ENCODE measurements at regions not wholly inside any gene's neighbourhood (a gene's known extent, or its start where the extent isn't known, plus 50 kb on each side); places are given as distances from the start of the nearest gene placed in this dataset.
A peak's percentile ranks its signal among the peaks of the same experiment; 100 is the strongest.
"Not testable (repeated sequence)": the region's sequence is repeated elsewhere in the genome, so short reads cannot be mapped to it uniquely, and the experiment has no call there.

GRCh38 chr9:134547161-134548100 is 94.2 kb upstream of the COL5A1 start:
- Mint-ChIP-seq H3K4me1 (peaks cover 72% of the 10 kb centered on the region), H3K27ac (peak overlapping the region; percentile 24), H3K36me3 (no peaks in the 10 kb centered on the region), H3K4me3 (no peak overlapping the region), H3K9me3 (peaks cover under 1% of the 10 kb centered on the region), H3K27me3 (ENCODE audit: low read depth) (no peaks in the 10 kb centered on the region)
- TF ChIP-seq, protein P1, sequence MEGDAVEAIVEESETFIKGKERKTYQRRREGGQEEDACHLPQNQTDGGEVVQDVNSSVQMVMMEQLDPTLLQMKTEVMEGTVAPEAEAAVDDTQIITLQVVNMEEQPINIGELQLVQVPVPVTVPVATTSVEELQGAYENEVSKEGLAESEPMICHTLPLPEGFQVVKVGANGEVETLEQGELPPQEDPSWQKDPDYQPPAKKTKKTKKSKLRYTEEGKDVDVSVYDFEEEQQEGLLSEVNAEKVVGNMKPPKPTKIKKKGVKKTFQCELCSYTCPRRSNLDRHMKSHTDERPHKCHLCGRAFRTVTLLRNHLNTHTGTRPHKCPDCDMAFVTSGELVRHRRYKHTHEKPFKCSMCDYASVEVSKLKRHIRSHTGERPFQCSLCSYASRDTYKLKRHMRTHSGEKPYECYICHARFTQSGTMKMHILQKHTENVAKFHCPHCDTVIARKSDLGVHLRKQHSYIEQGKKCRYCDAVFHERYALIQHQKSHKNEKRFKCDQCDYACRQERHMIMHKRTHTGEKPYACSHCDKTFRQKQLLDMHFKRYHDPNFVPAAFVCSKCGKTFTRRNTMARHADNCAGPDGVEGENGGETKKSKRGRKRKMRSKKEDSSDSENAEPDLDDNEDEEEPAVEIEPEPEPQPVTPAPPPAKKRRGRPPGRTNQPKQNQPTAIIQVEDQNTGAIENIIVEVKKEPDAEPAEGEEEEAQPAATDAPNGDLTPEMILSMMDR (IDR thresholded peaks at IDR 0.05; ENCODE audit: unreplicated experiment), result no peak
- DNase-seq (ENCODE audit: low spot score in 2 of 2, unreplicated experiment in 2 of 2), result no peak

GRCh38 chr9:134548185-134548584 is 93.4 kb upstream of the COL5A1 start:
- H3K4me1 Mint-ChIP-seq, result peaks cover 75% of the 10 kb centered on the region
- H3K27me3 Mint-ChIP-seq (ENCODE audit: low read depth), result no peaks in the 10 kb centered on the region
- H3K4me3 Mint-ChIP-seq, result no peak overlapping the region
- no peak for DNase-seq (ENCODE audit: low spot score in 2 of 2, unreplicated experiment in 2 of 2)
- H3K27ac Mint-ChIP-seq, result peak overlapping the region; percentile 67
- TF ChIP-seq, protein P1 (IDR thresholded peaks at IDR 0.05; ENCODE audit: unreplicated experiment), result no peak
- H3K9me3 Mint-ChIP-seq, result no peaks in the 10 kb centered on the region
- no peaks in the 10 kb centered on the region for H3K36me3 Mint-ChIP-seq

DNA sequence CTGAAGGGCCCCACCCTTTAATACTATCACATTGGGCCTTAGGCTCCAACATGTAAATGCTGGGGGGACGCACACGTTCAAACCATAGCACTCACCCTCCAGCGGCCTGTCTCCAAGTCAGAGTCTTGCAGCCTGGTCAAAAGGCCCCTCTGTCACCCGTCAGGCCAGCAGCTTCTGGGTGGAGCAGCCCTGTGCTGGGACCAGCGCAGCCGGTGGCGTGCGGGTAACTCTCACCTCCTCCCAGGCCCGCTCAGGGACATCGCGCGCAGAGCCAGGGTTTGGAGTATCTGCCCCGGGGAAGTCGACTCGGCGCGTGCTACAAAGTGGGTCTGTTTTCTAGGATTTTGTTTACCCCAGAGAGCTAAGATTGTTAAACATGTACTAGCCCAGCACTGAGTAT is 93.0 kb upstream of the COL5A1 start:
- TF ChIP-seq, protein P1 (IDR thresholded peaks at IDR 0.05; ENCODE audit: unreplicated experiment), result no peak
- no peak overlapping the region for H3K27ac Mint-ChIP-seq
- DNase-seq (ENCODE audit: low spot score in 2 of 2, unreplicated experiment in 2 of 2), result no peak
- no peaks in the 10 kb centered on the region for H3K36me3 Mint-ChIP-seq
- no peaks in the 10 kb centered on the region for H3K27me3 Mint-ChIP-seq (ENCODE audit: low read depth)
- no peaks in the 10 kb centered on the region for H3K9me3 Mint-ChIP-seq
- H3K4me1 Mint-ChIP-seq, result peaks cover 74% of the 10 kb centered on the region
- no peak overlapping the region for H3K4me3 Mint-ChIP-seq

DNA sequence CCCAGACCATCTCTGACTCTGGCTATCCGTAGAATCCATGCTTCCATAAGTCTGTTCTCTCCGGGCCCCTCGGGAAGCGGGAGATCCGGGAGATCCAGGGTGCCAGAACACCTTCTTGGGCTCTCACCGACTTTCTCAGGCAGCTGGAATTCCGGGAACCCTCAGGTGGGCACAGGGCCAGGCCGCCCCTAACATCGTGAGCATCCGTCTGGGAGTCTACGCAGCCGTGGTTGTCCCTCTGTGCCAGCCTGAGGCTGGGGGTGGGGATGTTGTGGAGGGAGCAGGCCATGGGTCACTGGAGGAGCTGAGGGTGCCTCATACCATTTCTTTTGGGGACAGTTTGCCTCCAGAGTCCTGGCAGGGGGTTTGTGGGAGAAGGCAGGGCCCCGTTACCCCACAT is 92.3 kb upstream of the COL5A1 start:
- no peaks in the 10 kb centered on the region for H3K36me3 Mint-ChIP-seq
- no peaks in the 10 kb centered on the region for H3K27me3 Mint-ChIP-seq (ENCODE audit: low read depth)
- DNase-seq (ENCODE audit: low spot score in 2 of 2, unreplicated experiment in 2 of 2), result no peak
- H3K4me1 Mint-ChIP-seq, result peaks cover 69% of the 10 kb centered on the region
- TF ChIP-seq, protein P1 (IDR thresholded peaks at IDR 0.05; ENCODE audit: unreplicated experiment), result no peak
- H3K27ac Mint-ChIP-seq, result peak overlapping the region; percentile 30
- no peaks in the 10 kb centered on the region for H3K9me3 Mint-ChIP-seq
- H3K4me3 Mint-ChIP-seq, result no peak overlapping the region

GRCh38 chr9:134550081-134550480 is 91.5 kb upstream of the COL5A1 start:
- H3K4me3 Mint-ChIP-seq; H3K9me3 Mint-ChIP-seq; DNase-seq (ENCODE audit: low spot score in 2 of 2, unreplicated experiment in 2 of 2); H3K27ac Mint-ChIP-seq; H3K36me3 Mint-ChIP-seq; H3K27me3 Mint-ChIP-seq (ENCODE audit: low read depth): not testable (repeated sequence)
- peaks cover 66% of the 10 kb centered on the region for H3K4me1 Mint-ChIP-seq

- no peaks in the 10 kb centered on the region for H3K27me3 Mint-ChIP-seq (ENCODE audit: low read depth)
- DNase-seq (ENCODE audit: low spot score in 2 of 2, unreplicated experiment in 2 of 2), result no peak
- no peaks in the 10 kb centered on the region for H3K36me3 Mint-ChIP-seq
- TF ChIP-seq, protein P1 (IDR thresholded peaks at IDR 0.05; ENCODE audit: unreplicated experiment), result no peak
- no peaks in the 10 kb centered on the region for H3K9me3 Mint-ChIP-seq
- H3K4me1 Mint-ChIP-seq, result peaks cover 66% of the 10 kb centered on the region
- no peak overlapping the region for H3K4me3 Mint-ChIP-seq
- H3K27ac Mint-ChIP-seq, result peak overlapping the region; percentile 64
Observed at GRCh38 chr9:134550584-134550983, 91.0 kb upstream of the COL5A1 start.

All from mesothelial cell of epicardium (in vitro differentiated cells).